Upper lobe of left lung (tissue), 6 donors: ENCODE measurements at regions not wholly inside any gene's neighbourhood (a gene's known extent, or its start where the extent isn't known, plus 50 kb on each side); places are given as distances from the start of the nearest gene placed in this dataset.
A peak's percentile ranks its signal among the peaks of the same experiment; 100 is the strongest.

ENCODE experiments used
- ATAC-seq, 2 donors: fragments of 200-7000 bp; cut with Tn5 transposase; one replicate each; pipeline ENCODE4 v1.9.1; 2022; ENCODE audit warnings: mild to moderate bottlenecking in 2 of 2, moderate library complexity in 2 of 2; ENCODE audit not compliant: low FRiP score in 2 of 2
- DNase-seq, 2 donors: peaks; one replicate each; pipeline ENCODE4 v3.0.0-alpha.2; 2019 to 2020
- H3K27ac ChIP-seq, 4 donors: fragments of 200-600 bp; sonication (generic); one replicate each; pipeline ENCODE4 v1.5.1; 2016 to 2019
- H3K27me3 ChIP-seq, 4 donors: fragments of 200-600 bp; sonication (generic); one replicate each; pipeline ENCODE4 v1.5.1; 2017 to 2019
- H3K36me3 ChIP-seq, 4 donors: fragments of 200-600 bp; sonication (generic); one replicate each; pipeline ENCODE4 v1.5.1; 2016 to 2019
- H3K4me1 ChIP-seq, 4 donors: fragments of 200-600 bp; sonication (generic); one replicate each; pipeline ENCODE4 v1.5.1; 2018 to 2019
- H3K4me3 ChIP-seq, 4 donors: fragments of 200-600 bp; sonication (generic); one replicate each; pipeline ENCODE4 v1.5.1; 2017 to 2019; ENCODE audit warnings: mild to moderate bottlenecking in 2 of 4, moderate library complexity in 1 of 4
- H3K9me3 ChIP-seq, 4 donors: fragments of 200-600 bp; sonication (generic); one replicate each; pipeline ENCODE4 v1.5.1; 2018 to 2019
- CTCF ChIP-seq, 6 experiments: fragments of 450-650 bp in 4 of 6; fragments of 200-600 bp in 2 of 6; sonication (generic) in 2 of 6; IDR thresholded peaks; one replicate each; pipeline ENCODE4 v1.5.1; 2016 to 2019; ENCODE audit warnings: antibody characterized with exemption in 6 of 6
- EP300 ChIP-seq, 4 donors: sonication (generic); formaldehyde crosslinking; IDR thresholded peaks; one replicate each; pipeline ENCODE4 v1.5.1; 2017; ENCODE audit warnings: antibody characterized with exemption in 4 of 4, control low read depth in 2 of 4
- POLR2A ChIP-seq, 4 donors: fragments of 450-650 bp; IDR thresholded peaks; one replicate each; pipeline ENCODE4 v1.5.1; 2016 to 2017; ENCODE audit warnings: antibody characterized with exemption in 4 of 4, mild to moderate bottlenecking in 2 of 4
- POLR2AphosphoS5 ChIP-seq, 2 donors: sonication (generic); formaldehyde crosslinking; IDR thresholded peaks; one replicate each; pipeline ENCODE4 v1.5.1; 2017; ENCODE audit warnings: antibody characterized with exemption in 2 of 2
- WGBS, 2 donors: methylation state at CpG; one replicate each; pipeline ENCODE4 v1.1.5; 2017 to 2018; 5-methylcytosine and 5-hydroxymethylcytosine counted together
- donor health status: DM: no; HTN: no; CAD: no; lungs with moderate emphysema.
- donor health status: DM: no; HTN: yes; CAD: no; lungs with severe emphysema.

- DNase-seq (no peak), ATAC-seq (no peak)
- Histone ChIP-seq H3K9me3 (no peaks in the 10 kb centered on the region), H3K4me3 (no peak overlapping the region), H3K27me3 (no peaks in the 10 kb centered on the region), H3K27ac (no peak overlapping the region), H3K4me1 (peaks cover 0 to 2% (median 0%) of the 10 kb centered on the region in 4 donors), H3K36me3 (no peaks in the 10 kb centered on the region)
- TF ChIP-seq POLR2AphosphoS5 (IDR thresholded peaks at IDR 0.05) (no peak), POLR2A (IDR thresholded peaks at IDR 0.05) (no peak), EP300 (IDR thresholded peaks at IDR 0.05) (no peak), CTCF (IDR thresholded peaks at IDR 0.05) (no peak)
- WGBS, 2 donors: 78 to 84% methylated on average over 8 of the region's 8 CpGs
These were observed 262.4 kb upstream of the HMGA2 start for GRCh38 chr12:65561798-65562382.

GRCh38 chr12:65565601-65566560, 258.4 kb upstream of the HMGA2 start:
- no peaks in the 10 kb centered on the region for H3K36me3 ChIP-seq
- H3K4me3 ChIP-seq: no peak overlapping the region
- peak in 1 of 2 donors; percentile 83 for ATAC-seq
- TF ChIP-seq CTCF (IDR thresholded peaks at IDR 0.05): no peak
- TF ChIP-seq POLR2A (IDR thresholded peaks at IDR 0.05): no peak
- no peak for TF ChIP-seq POLR2AphosphoS5 (IDR thresholded peaks at IDR 0.05)
- no peak for TF ChIP-seq EP300 (IDR thresholded peaks at IDR 0.05)
- DNase-seq: no peak
- 52 to 58% methylated on average over 10 to 11 of the region's 11 CpGs for WGBS, 2 donors
- no peaks in the 10 kb centered on the region for H3K9me3 ChIP-seq
- no peaks in the 10 kb centered on the region for H3K4me1 ChIP-seq
- no peaks in the 10 kb centered on the region for H3K27me3 ChIP-seq
- no peak overlapping the region for H3K27ac ChIP-seq

GRCh38 chr12:65566751-65567150, 257.5 kb upstream of the HMGA2 start:
- TF ChIP-seq POLR2A (IDR thresholded peaks at IDR 0.05) (no peak), EP300 (IDR thresholded peaks at IDR 0.05) (no peak), CTCF (IDR thresholded peaks at IDR 0.05) (no peak), POLR2AphosphoS5 (IDR thresholded peaks at IDR 0.05) (no peak)
- WGBS, 2 donors: 56 to 73% methylated on average over 1 of the region's 1 CpG
- H3K4me3 ChIP-seq: no peak overlapping the region
- no peaks in the 10 kb centered on the region for H3K36me3 ChIP-seq
- DNase-seq (no peak), ATAC-seq (no peak)
- H3K27me3 ChIP-seq: no peaks in the 10 kb centered on the region
- H3K4me1 ChIP-seq: no peaks in the 10 kb centered on the region
- H3K9me3 ChIP-seq: no peaks in the 10 kb centered on the region
- H3K27ac ChIP-seq: no peak overlapping the region

DNA sequence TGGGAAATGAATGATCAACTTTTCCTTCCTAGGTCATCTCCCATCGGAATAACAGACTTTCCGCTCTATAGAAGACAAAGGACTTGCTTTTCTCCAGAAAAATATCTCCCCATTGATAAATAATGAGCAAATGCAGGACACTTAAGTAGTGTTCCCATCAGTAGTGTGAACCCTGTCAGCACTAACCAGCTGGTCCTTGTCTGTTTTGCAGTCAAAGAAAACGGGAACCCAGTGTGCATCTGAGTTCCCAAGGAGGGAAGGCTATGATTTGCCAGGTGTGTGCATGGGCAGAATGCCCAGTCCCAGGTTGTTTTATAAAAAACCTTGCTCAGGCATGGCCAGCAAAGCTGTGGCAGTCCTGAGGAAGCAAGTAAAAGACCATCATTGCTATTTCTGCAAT, 256.5 kb upstream of the HMGA2 start:
- Histone ChIP-seq H3K27me3 (no peaks in the 10 kb centered on the region), H3K4me1 (no peaks in the 10 kb centered on the region), H3K36me3 (no peaks in the 10 kb centered on the region), H3K4me3 (no peak overlapping the region), H3K27ac (no peak overlapping the region), H3K9me3 (no peaks in the 10 kb centered on the region)
- no peak for DNase-seq
- TF ChIP-seq CTCF (IDR thresholded peaks at IDR 0.05) (no peak), EP300 (IDR thresholded peaks at IDR 0.05) (no peak), POLR2AphosphoS5 (IDR thresholded peaks at IDR 0.05) (no peak), POLR2A (IDR thresholded peaks at IDR 0.05) (no peak)
- WGBS, 2 donors: 58 to 62% methylated on average over 3 of the region's 3 CpGs
- ATAC-seq: no peak
